Vagina (tissue), 2 donors: ENCODE measurements at regions not wholly inside any gene's neighbourhood (a gene's known extent, or its start where the extent isn't known, plus 50 kb on each side); places are given as distances from the start of the nearest gene placed in this dataset.

ENCODE experiments used
- DNase-seq, 2 donors: peaks; one replicate each; pipeline ENCODE4 v3.0.0-alpha.2; 2017; ENCODE audit errors: extremely low spot score in 2 of 2
- H3K27ac ChIP-seq: fragments of 200-600 bp; sonication (generic); one replicate; pipeline ENCODE4 v1.5.1; 2019
- H3K27me3 ChIP-seq: fragments of 200-600 bp; sonication (generic); one replicate; pipeline ENCODE4 v1.5.1; 2019
- H3K36me3 ChIP-seq, 2 donors: fragments of 200-600 bp; sonication (generic); one replicate each; pipeline ENCODE4 v1.5.1; 2017 to 2019
- H3K4me1 ChIP-seq: fragments of 200-600 bp; sonication (generic); one replicate; pipeline ENCODE4 v1.5.1; 2019
- H3K4me3 ChIP-seq, 2 donors: fragments of 200-600 bp; sonication (generic); 1 replicate in 1 of 2; 2 replicates in 1 of 2; pipeline ENCODE4 v1.5.1; 2016 to 2019
- H3K9me3 ChIP-seq: fragments of 200-600 bp; sonication (generic); one replicate; pipeline ENCODE4 v1.5.1; 2019
- CTCF ChIP-seq, 3 experiments: fragments of 450-650 bp in 2 of 3; fragments of 200-600 bp in 1 of 3; sonication (generic) in 1 of 3; IDR thresholded peaks; one replicate each; pipeline ENCODE4 v1.5.1; 2017 to 2019; ENCODE audit warnings: antibody characterized with exemption in 3 of 3, mild to moderate bottlenecking in 2 of 3, moderate library complexity in 2 of 3
- POLR2A ChIP-seq, 2 donors: fragments of 450-650 bp; IDR thresholded peaks; one replicate each; pipeline ENCODE4 v1.6.1; 2017; ENCODE audit warnings: antibody characterized with exemption in 2 of 2, mild to moderate bottlenecking in 2 of 2, moderate library complexity in 2 of 2
- POLR2AphosphoS5 ChIP-seq, 2 donors: sonication (generic); formaldehyde crosslinking; IDR thresholded peaks; one replicate each; pipeline ENCODE4 v1.9.0; 2017; ENCODE audit warnings: antibody characterized with exemption in 2 of 2, mild to moderate bottlenecking in 2 of 2, low read depth in 1 of 2; ENCODE audit not compliant: insufficient read depth in 1 of 2
- intact Hi-C: fragments of 100-400 bp; cut with DNase I; formaldehyde crosslinking; loops from one replicate; pipeline ENCODE4 v1.15.1; 2023

GRCh38 chr11:80814813-80815212, 1374.0 kb upstream of the TENM4 start:
- Histone ChIP-seq H3K27ac (no peak overlapping the region), H3K9me3 (no peaks in the 10 kb centered on the region), H3K27me3 (no peaks in the 10 kb centered on the region), H3K4me1 (no peaks in the 10 kb centered on the region), H3K36me3 (no peaks in the 10 kb centered on the region), H3K4me3 (no peak overlapping the region)
- intact Hi-C loops, result no loop called here
- TF ChIP-seq CTCF (IDR thresholded peaks at IDR 0.05) (no peak), POLR2AphosphoS5 (IDR thresholded peaks at IDR 0.05; ENCODE audit: insufficient read depth in 1 of 2, low read depth in 1 of 2) (no peak), POLR2A (IDR thresholded peaks at IDR 0.05) (no peak)
- no peak for DNase-seq

DNA sequence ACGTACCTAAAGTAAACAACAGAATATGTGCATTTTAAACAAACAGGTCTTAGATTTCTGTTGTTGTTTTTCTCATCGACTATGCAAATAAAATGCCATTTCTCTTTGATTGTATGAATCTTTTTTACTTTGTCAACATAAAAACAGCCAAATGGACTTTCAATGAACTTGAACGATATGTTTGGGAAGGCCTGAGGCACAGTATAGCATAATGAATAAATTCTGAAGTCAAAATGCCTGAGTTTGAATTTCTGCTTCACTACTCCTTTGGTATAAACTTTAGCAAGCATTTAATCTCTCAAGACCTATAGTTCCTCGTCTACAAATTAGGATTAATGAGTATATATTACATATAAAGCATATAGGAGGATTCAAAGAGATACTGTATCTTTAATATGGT, 1369.9 kb upstream of the TENM4 start:
- intact Hi-C loops, result no loop called here
- TF ChIP-seq POLR2AphosphoS5 (IDR thresholded peaks at IDR 0.05; ENCODE audit: insufficient read depth in 1 of 2, low read depth in 1 of 2), result no peak
- no peak for TF ChIP-seq CTCF (IDR thresholded peaks at IDR 0.05)
- no peaks in the 10 kb centered on the region for H3K4me1 ChIP-seq
- no peaks in the 10 kb centered on the region for H3K36me3 ChIP-seq
- no peak overlapping the region for H3K27ac ChIP-seq
- no peaks in the 10 kb centered on the region for H3K9me3 ChIP-seq
- DNase-seq, result no peak
- no peak overlapping the region for H3K4me3 ChIP-seq
- H3K27me3 ChIP-seq, result no peaks in the 10 kb centered on the region

DNA sequence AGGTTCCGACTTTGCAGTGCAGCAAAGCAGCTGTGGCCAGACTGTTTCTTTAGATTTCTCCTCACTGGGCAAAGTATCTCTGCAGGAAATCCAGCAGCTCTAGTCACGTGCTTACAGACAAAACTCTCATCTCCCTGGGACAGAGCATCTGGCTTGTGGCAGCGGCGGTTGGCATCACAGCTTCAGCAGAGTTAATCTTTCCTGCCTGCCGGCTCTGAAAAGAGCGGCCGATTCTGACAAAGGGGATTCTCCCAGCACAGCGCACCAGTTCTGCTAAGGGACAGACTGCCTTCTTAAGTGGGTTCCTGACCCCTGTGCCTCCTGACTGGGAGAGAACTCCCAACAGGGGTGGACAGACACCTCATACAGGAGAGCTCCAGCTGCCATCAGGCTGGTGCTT, 1357.3 kb upstream of the TENM4 start:
- Histone ChIP-seq H3K4me1 (no peaks in the 10 kb centered on the region), H3K27me3 (no peaks in the 10 kb centered on the region), H3K9me3 (no peaks in the 10 kb centered on the region), H3K36me3 (no peaks in the 10 kb centered on the region), H3K27ac (no peak overlapping the region), H3K4me3 (no peak overlapping the region)
- TF ChIP-seq CTCF (IDR thresholded peaks at IDR 0.05), result no peak
- no peak for TF ChIP-seq POLR2AphosphoS5 (IDR thresholded peaks at IDR 0.05; ENCODE audit: insufficient read depth in 1 of 2, low read depth in 1 of 2)
- TF ChIP-seq POLR2A (IDR thresholded peaks at IDR 0.05), result no peak
- intact Hi-C loops, result no loop called here
- no peak for DNase-seq

DNA sequence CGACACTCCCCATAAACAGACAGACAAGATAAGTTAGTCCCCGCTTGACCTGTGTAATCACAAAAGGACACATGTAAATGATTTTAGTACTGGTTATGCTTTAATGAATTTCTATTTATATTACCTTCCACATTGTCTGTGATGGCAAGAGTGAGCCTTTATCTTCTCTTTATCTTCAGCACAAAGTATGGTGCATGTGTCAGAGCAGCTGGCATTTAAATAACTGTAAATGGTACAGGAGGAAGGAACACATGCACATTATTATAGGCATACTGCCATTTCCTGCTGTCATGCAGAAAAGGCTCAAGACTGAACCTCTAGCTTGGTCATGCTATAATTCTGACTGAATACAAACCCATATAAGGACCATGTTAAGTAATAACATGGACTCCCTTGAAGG, 1342.7 kb upstream of the TENM4 start:
- no peaks in the 10 kb centered on the region for H3K36me3 ChIP-seq
- DNase-seq, result no peak
- H3K4me3 ChIP-seq, result no peak overlapping the region
- H3K4me1 ChIP-seq, result no peaks in the 10 kb centered on the region
- no peak overlapping the region for H3K27ac ChIP-seq
- H3K27me3 ChIP-seq, result no peaks in the 10 kb centered on the region
- no peak for TF ChIP-seq POLR2AphosphoS5 (IDR thresholded peaks at IDR 0.05; ENCODE audit: insufficient read depth in 1 of 2, low read depth in 1 of 2)
- TF ChIP-seq POLR2A (IDR thresholded peaks at IDR 0.05), result no peak
- no peak for TF ChIP-seq CTCF (IDR thresholded peaks at IDR 0.05)
- H3K9me3 ChIP-seq, result no peaks in the 10 kb centered on the region
- intact Hi-C loops, result no loop called here

DNA sequence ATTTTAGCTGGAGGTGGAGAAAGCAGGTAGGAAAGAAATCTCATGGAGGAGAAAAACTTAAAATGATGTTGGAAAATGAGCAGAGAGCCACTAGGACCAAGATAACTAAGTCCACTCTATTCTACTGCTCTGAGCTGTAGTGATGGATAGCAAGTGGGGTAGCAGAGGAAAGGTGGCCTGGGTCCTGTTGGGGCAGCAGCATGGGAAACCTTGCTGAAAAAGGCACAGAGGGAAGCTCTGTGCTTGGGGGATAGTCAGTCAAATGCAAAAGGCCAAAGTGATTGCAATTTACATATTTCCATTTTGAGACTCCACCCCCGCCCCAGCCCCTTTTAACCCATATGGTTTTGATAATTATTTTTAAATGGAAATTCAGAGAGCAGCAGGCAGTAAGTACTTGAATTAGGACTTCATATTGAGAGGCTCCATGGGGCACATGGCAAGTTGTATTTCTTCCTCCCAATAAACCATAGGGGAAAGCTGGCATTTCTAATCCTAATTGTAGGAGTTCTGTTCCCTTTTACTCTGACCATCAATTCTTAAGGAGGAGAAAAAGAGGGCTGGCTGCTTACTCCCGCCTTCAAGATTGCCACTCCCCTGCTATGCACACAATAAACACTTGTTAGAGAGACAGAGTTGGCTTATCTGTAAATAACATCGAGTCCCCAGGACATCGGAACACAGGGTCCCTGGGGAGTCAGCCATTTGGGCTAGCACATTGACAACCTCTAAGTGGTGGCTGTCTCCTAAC, 1341.5 kb upstream of the TENM4 start:
- Histone ChIP-seq H3K9me3 (no peaks in the 10 kb centered on the region), H3K4me3 (no peak overlapping the region), H3K36me3 (no peaks in the 10 kb centered on the region), H3K27me3 (no peaks in the 10 kb centered on the region), H3K27ac (no peak overlapping the region), H3K4me1 (no peaks in the 10 kb centered on the region)
- no peak for TF ChIP-seq POLR2AphosphoS5 (IDR thresholded peaks at IDR 0.05; ENCODE audit: insufficient read depth in 1 of 2, low read depth in 1 of 2)
- no peak for TF ChIP-seq POLR2A (IDR thresholded peaks at IDR 0.05)
- TF ChIP-seq CTCF (IDR thresholded peaks at IDR 0.05), result no peak
- no peak for DNase-seq
- intact Hi-C loops, result no loop called here
